HCT116 (cell line): ENCODE measurements at regions not wholly inside any gene's neighbourhood (a gene's known extent, or its start where the extent isn't known, plus 50 kb on each side); places are given as distances from the start of the nearest gene placed in this dataset.

ENCODE experiments used
- ATAC-seq: fragments of 200-7000 bp; cut with Tn5 transposase; 2 replicates; pipeline ENCODE4 v1.9.1; 2020; ENCODE audit warnings: mild to moderate bottlenecking, moderate library complexity
- BruUV-seq: library from RNA; stranded (reverse); fragments of 400-500 nt; replicated peaks from 2 replicates; lab custom pipeline; 2021; lab: Mats Ljungman, UMichigan
- CTCF ChIA-PET: fragments of 300-600 bp; sonication (Branson Sonifier 250); formaldehyde crosslinking; loops from one replicate; lab custom pipeline; 2021; ENCODE audit warnings: antibody characterized with exemption; lab: Charles Lee
- POLR2A ChIA-PET: fragments of 300-600, 350-600 bp; sonication (Branson Sonifier 250); formaldehyde crosslinking; loops from one replicate; lab custom pipeline; 2021; ENCODE audit warnings: antibody characterized with exemption; lab: Charles Lee
- RAD21 ChIA-PET, 2 experiments: fragments of 300-600 bp; sonication (Branson Sonifier 250); formaldehyde crosslinking; loops; one replicate each; lab custom pipeline; 2023; ENCODE audit warnings: low total read pairs in 2 of 2; ENCODE audit not compliant: uncharacterized antibody in 2 of 2, unreplicated experiment in 2 of 2, low non-redundant PET in 1 of 2; lab: Charles Lee
- DNase-seq: peaks from one replicate; pipeline ENCODE4 v3.0.0-alpha.2; 2010; ENCODE audit warnings: low read depth, low spot score
- H2AFZ ChIP-seq: fragments of 200-600 bp; shearing (Covaris generic), sonication (generic); 2 replicates; pipeline ENCODE4 v1.6.1; 2017; ENCODE audit warnings: low read depth, mixed run types, mixed read lengths, antibody characterized with exemption, low read length; ENCODE audit not compliant: poor library complexity, severe bottlenecking
- H3K27ac ChIP-seq: 2 replicates; pipeline ENCODE4 v1.5.1; 2012; ENCODE audit warnings: low read depth, low read length
- H3K27me3 ChIP-seq: fragments of 200-600 bp; sonication (generic); 2 replicates; pipeline ENCODE4 v1.6.1; 2016; ENCODE audit warnings: mixed run types, low read length, mixed read lengths; ENCODE audit not compliant: insufficient read depth
- H3K36me3 ChIP-seq, 2 experiments: fragments of 200-500 bp in 1 of 2; fragments of 200-600 bp in 1 of 2; sonication (Bioruptor generic) in 1 of 2; sonication (generic) in 1 of 2; 2 replicates each; pipeline versions ENCODE4 v1.5.1 to v1.6.1; 2014 to 2016; ENCODE audit warnings: low read length in 2 of 2, inconsistent platforms in 1 of 2, mixed read lengths in 1 of 2, mixed run types in 1 of 2; ENCODE audit not compliant: insufficient read depth in 2 of 2, control insufficient read depth in 1 of 2
- H3K4me1 ChIP-seq, 2 experiments: fragments of 200-600 bp in 1 of 2; sonication (generic) in 1 of 2; 2 replicates each; pipeline versions ENCODE4 v1.5.1 to v1.6.1; 2012 to 2017; ENCODE audit warnings: low read length in 2 of 2, inconsistent platforms in 1 of 2, mild to moderate bottlenecking in 1 of 2, mixed read lengths in 1 of 2, mixed run types in 1 of 2, moderate library complexity in 1 of 2; ENCODE audit not compliant: insufficient read depth in 2 of 2, control insufficient read depth in 1 of 2
- H3K4me2 ChIP-seq: fragments of 200-600 bp; sonication (generic); 2 replicates; pipeline ENCODE4 v1.6.1; 2017; ENCODE audit warnings: mixed run types, low read length, mixed read lengths
- H3K4me3 ChIP-seq, 2 experiments: fragments of 200-600 bp in 1 of 2; sonication (generic) in 1 of 2; replicated peaks in 1 of 2; 2 replicates each; pipeline ENCODE4 v1.5.1; 2011 to 2016; ENCODE audit warnings: low read length in 2 of 2, control low read depth in 1 of 2, low read depth in 1 of 2, mild to moderate bottlenecking in 1 of 2, mixed read lengths in 1 of 2, mixed run types in 1 of 2
- H3K79me2 ChIP-seq: fragments of 200-600 bp; sonication (generic); 2 replicates; pipeline ENCODE4 v1.6.1; 2017; ENCODE audit warnings: mild to moderate bottlenecking, mixed run types, low read length, moderate library complexity, mixed read lengths; ENCODE audit not compliant: insufficient read depth
- H3K9ac ChIP-seq: fragments of 200-600 bp; sonication (generic); 2 replicates; pipeline ENCODE4 v1.6.1; 2016; ENCODE audit warnings: low read length, mixed read lengths
- H3K9me2 ChIP-seq: fragments of 200-600 bp; sonication (generic), shearing (Covaris generic); 2 replicates; pipeline ENCODE4 v1.6.1; 2017; ENCODE audit warnings: mixed run types, mild to moderate bottlenecking, moderate library complexity; ENCODE audit not compliant: insufficient read depth
- H3K9me3 ChIP-seq, 2 experiments: fragments of 200-500 bp in 1 of 2; fragments of 200-600 bp in 1 of 2; sonication (Bioruptor generic) in 1 of 2; sonication (generic) in 1 of 2; 2 replicates each; pipeline ENCODE4 v1.6.1; 2014 to 2017; ENCODE audit warnings: low read length in 2 of 2, mixed read lengths in 2 of 2, inconsistent platforms in 1 of 2, low read depth in 1 of 2, mild to moderate bottlenecking in 1 of 2, mixed run types in 1 of 2, moderate library complexity in 1 of 2; ENCODE audit not compliant: control insufficient read depth in 1 of 2, insufficient read depth in 1 of 2
- H4K20me1 ChIP-seq: fragments of 200-600 bp; sonication (generic), shearing (Covaris generic); 2 replicates; pipeline ENCODE4 v1.6.1; 2017; ENCODE audit warnings: mixed run types, mild to moderate bottlenecking, moderate library complexity; ENCODE audit not compliant: insufficient read depth
- ATF3 ChIP-seq: IDR thresholded peaks from 2 replicates; pipeline ENCODE4 v1.6.1; 2012
- CBX3 ChIP-seq: IDR thresholded peaks from 2 replicates; pipeline ENCODE4 v1.6.1; 2012; ENCODE audit warnings: low read depth
- CEBPB ChIP-seq: IDR thresholded peaks from 2 replicates; pipeline ENCODE4 v1.6.1; 2012; ENCODE audit warnings: low read depth
- ELF1 ChIP-seq: IDR thresholded peaks from 2 replicates; pipeline ENCODE4 v1.6.1; 2012; ENCODE audit warnings: low read depth, borderline replicate concordance
- EZH2 ChIP-seq: fragments of 200-600 bp; sonication (generic); IDR thresholded peaks from 2 replicates; pipeline ENCODE4 v1.6.1; 2017; ENCODE audit warnings: antibody characterized with exemption, mixed run types
- FOSL1 ChIP-seq: IDR thresholded peaks from 2 replicates; pipeline ENCODE4 v1.6.1; 2012; ENCODE audit warnings: low read depth
- POLR2A ChIP-seq: IDR thresholded peaks from 2 replicates; pipeline ENCODE4 v1.7.0; 2011; ENCODE audit warnings: borderline replicate concordance; ENCODE audit not compliant: insufficient read depth, insufficient read length; ENCODE audit errors: extremely low read depth
- POLR2AphosphoS5 ChIP-seq: IDR thresholded peaks from 2 replicates; pipeline ENCODE4 v1.6.1; 2011; ENCODE audit warnings: mild to moderate bottlenecking, low read depth, low read length, moderate library complexity
- RAD21 ChIP-seq: IDR thresholded peaks from 2 replicates; pipeline ENCODE4 v1.6.1; 2012; ENCODE audit warnings: low read depth, mild to moderate bottlenecking
- SIN3A ChIP-seq: IDR thresholded peaks from 2 replicates; pipeline ENCODE4 v1.6.1; 2012; ENCODE audit warnings: low read depth
- SP1 ChIP-seq: IDR thresholded peaks from 2 replicates; pipeline ENCODE4 v1.6.1; 2012; ENCODE audit warnings: low read depth
- SRF ChIP-seq: IDR thresholded peaks from 2 replicates; pipeline ENCODE4 v1.6.1; 2012; ENCODE audit warnings: low read depth
- ZFX ChIP-seq: fragments of 450-650 bp; IDR thresholded peaks from 2 replicates; pipeline ENCODE4 v1.6.1; 2017
- ZNF274 ChIP-seq: fragments of 200-500 bp; sonication (Bioruptor generic); IDR thresholded peaks from 2 replicates; pipeline ENCODE4 v1.6.1; 2014; ENCODE audit warnings: mild to moderate bottlenecking, low read depth, low read length, inconsistent platforms
- intact Hi-C: fragments of 100-400 bp; cut with micrococcal nuclease; formaldehyde crosslinking; loops from 2 replicates; pipeline ENCODE4 v1.10.0; 2022

- Histone ChIP-seq H3K4me2 (no peak overlapping the region), H3K27ac (no peak overlapping the region), H4K20me1 (no peaks in the 10 kb centered on the region), H3K36me3 (no peaks in the 10 kb centered on the region), H3K27me3 (no peaks in the 10 kb centered on the region), H3K79me2 (no peaks in the 10 kb centered on the region), H3K9me3 (no peaks in the 10 kb centered on the region), H3K9me2 (no peaks in the 10 kb centered on the region; the same call in 1 of the 2 replicates), H3K4me1 (no peaks in the 10 kb centered on the region), H3K9ac (no peak overlapping the region)
- ChIA-PET CTCF (interaction anchor here (2.4 kb wide), 1 partner anchor 617 kb away, joined by 26 read pairs; no protein-coding TSS in a partner anchor), POLR2A (no interaction called here), RAD21 (no interaction called here)
- intact Hi-C loops, result loop anchor here (5.0 kb wide), 1 partner anchor 1069 kb away; no protein-coding TSS in a partner anchor
- no TSS peak for BruUV-seq
- no peak for DNase-seq
- ATAC-seq, result no peak
- TF ChIP-seq ATF3 (no peak), POLR2AphosphoS5 (no peak), SIN3A (no peak), ZNF274 (no peak), FOSL1 (no peak), SRF (no peak), CEBPB (no peak), ZFX (no peak), EZH2 (no peak), RAD21 (no peak), SP1 (no peak), ELF1 (no peak), POLR2A (no peak), CBX3 (no peak)
- TF ChIP-seq, all 23 proteins: peak for 0
- no peak overlapping the region for H3K4me3 ChIP-seq
- H2AFZ ChIP-seq, result no peak overlapping the region
Observed at GRCh38 chr4:115850799-115851509, 737.5 kb upstream of the NDST4 start.
